GM21526 (cell line): ENCODE measurements at regions not wholly inside any gene's neighbourhood (a gene's known extent, or its start where the extent isn't known, plus 50 kb on each side); places are given as distances from the start of the nearest gene placed in this dataset.

Experiments
- ATAC-seq: cut with Tn5 transposase; IDR thresholded peaks from one replicate; pipeline ENCODE4 v1.9.1; 2021; ENCODE audit warnings: moderate library complexity; ENCODE audit not compliant: unreplicated experiment, low FRiP score

- ATAC-seq = no peak
Measured at GRCh38 chr16:86681031-86681756, 102.8 kb downstream of the FOXL1 start.

- ATAC-seq = no peak
Measured at GRCh38 chr16:86681757-86682106, 103.4 kb downstream of the FOXL1 start.

- ATAC-seq = no peak
Measured at GRCh38 chr16:86682219-86682904, 104.0 kb downstream of the FOXL1 start.

- ATAC-seq = no peak
Measured at GRCh38 chr16:86683441-86684194, 105.3 kb downstream of the FOXL1 start.

- no peak for ATAC-seq
Measured at GRCh38 chr16:86685076-86685475, 106.7 kb downstream of the FOXL1 start.

- no peak for ATAC-seq
Measured at GRCh38 chr16:86690970-86691369, 112.6 kb downstream of the FOXL1 start.

- ATAC-seq = no peak
Measured at GRCh38 chr16:86692426-86692825, 114.1 kb downstream of the FOXL1 start.

- ATAC-seq = no peak
Measured at GRCh38 chr16:86693033-86693432, 114.7 kb downstream of the FOXL1 start.

- ATAC-seq = no peak
Measured at GRCh38 chr16:86697715-86698114, 119.4 kb downstream of the FOXL1 start.

GRCh38 chr16:86700046-86700945 lies 121.9 kb downstream of the FOXL1 start:
- ATAC-seq = no peak

GRCh38 chr16:86701286-86701975 lies 123.1 kb downstream of the FOXL1 start:
- no peak for ATAC-seq

GRCh38 chr16:86702824-86703588 lies 124.7 kb downstream of the FOXL1 start:
- no peak for ATAC-seq

- ATAC-seq = no peak
Measured at GRCh38 chr16:86704516-86704915, 126.2 kb downstream of the FOXL1 start.

- ATAC-seq = no peak
Measured at GRCh38 chr16:86706726-86707125, 128.4 kb downstream of the FOXL1 start.

GRCh38 chr16:86707171-86707570 lies 128.8 kb downstream of the FOXL1 start:
- no peak for ATAC-seq

- ATAC-seq = no peak
Measured at GRCh38 chr16:86707581-86707980, 129.2 kb downstream of the FOXL1 start.

- ATAC-seq = no peak
Measured at GRCh38 chr16:86708431-86708830, 130.1 kb downstream of the FOXL1 start.

- ATAC-seq = no peak
Measured at GRCh38 chr16:86709103-86709502, 130.8 kb downstream of the FOXL1 start.

GRCh38 chr16:86709902-86710601 lies 131.7 kb downstream of the FOXL1 start:
- no peak for ATAC-seq
